HG03175 (cell line): ENCODE measurements at regions not wholly inside any gene's neighbourhood (a gene's known extent, or its start where the extent isn't known, plus 50 kb on each side); places are given as distances from the start of the nearest gene placed in this dataset.

Source experiments
- ATAC-seq: cut with Tn5 transposase; IDR thresholded peaks from one replicate; pipeline ENCODE4 v1.9.1; 2021; ENCODE audit warnings: mild to moderate bottlenecking, moderate library complexity; ENCODE audit not compliant: unreplicated experiment

DNA sequence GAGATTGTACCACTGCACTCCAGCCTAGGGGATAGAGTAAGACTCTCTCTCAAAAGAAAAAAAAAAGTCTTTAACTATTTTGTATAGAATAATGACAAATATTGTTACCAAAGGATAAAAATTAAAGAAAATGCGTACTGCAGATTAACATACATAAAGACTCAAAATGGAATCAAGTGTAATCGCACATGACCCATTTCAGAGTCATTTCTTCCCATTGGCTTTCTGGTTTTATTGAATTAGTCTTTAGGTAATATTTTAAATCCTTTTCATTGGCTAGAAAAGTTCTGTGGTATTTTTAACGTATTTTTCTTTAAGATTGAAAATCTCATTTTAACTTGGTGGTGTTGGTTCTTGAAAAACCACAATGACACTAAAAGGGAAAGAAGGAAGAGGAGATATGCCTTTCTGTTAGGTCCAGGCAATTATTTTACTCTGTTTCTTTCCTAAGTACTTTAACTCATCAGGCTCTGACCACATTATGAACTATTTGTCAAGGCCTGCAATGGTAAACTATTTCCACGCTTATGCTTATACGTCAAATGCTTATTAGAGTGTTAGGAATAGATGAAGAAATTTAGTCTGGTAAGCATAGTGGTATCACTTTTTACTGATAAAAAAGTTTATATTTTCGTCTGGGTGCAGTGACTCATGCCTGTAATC is 52.3 kb downstream of the PLEKHG1 start:
- no peak for ATAC-seq

DNA sequence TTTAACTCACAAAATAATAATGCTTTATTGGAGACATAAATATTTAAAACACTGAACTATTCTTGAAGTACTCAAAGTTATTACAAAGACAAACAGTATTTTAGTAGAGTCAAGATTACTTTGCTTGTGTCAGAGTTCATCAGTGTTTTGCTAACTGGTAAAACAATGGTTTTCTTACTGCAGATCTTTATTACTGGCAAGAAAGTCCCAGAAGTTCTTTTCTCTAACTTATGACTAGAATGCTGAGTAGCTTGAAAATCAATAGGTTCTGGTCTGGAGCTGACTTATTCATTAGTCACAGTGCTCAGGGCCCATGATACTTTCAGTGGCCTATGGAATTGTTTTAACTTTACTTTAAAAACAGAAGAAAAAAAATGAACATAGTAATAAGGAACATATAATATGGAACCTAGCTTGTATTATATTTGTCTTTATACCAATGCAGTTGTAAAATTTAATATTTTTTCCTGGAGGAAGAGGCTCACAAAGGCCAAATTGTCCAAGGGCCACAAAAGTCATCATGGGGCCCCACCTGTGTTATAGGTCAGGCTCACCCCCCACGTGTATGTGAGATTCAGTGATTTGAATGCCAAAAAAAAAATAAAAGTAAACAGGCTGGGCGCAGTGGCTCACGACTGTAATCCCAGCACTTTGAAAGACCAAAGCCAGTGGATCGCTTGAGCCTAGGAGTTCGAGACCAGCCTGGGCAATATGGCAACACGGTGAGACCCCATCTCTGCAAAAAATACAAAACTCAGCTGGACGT is 53.3 kb downstream of the PLEKHG1 start:
- ATAC-seq = no peak

DNA sequence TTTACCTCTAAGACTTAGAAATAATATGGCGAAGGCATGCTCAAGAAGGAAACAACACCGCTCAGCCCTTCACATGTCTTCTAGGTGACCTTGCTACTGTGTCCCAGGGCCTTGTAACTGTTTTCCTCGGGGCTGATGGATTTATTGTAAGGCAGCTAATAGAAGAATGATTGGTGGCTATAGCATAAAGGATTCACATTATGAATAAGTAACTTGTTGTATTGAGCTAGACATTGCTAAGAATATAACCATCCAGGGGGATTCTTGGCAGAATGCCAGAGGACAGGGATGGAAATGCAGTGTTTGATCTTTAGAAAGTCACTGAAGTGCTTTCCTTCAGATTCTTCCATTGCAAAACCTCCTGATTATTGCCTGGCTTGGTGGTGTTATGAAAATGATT is 54.9 kb downstream of the PLEKHG1 start:
- ATAC-seq = no peak

DNA sequence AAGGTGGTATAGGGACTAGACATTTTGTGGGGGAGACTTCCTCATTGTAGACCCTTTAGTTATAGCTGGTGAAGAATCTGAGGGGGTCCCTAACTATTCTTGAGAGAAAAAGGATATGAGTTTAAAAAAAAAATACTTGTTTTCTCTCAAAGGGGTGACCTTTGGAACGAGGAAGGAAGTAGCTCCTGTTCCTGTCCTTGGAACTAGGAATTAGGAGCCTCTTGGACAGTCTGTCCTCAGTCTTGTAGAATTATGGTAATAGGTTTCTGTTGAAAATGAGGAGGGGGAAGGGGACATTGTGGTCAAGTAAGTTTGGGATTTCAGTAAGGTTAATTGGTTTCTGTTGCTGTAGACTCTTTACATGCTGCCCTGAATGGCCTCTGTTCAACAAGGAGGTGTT is 56.5 kb downstream of the PLEKHG1 start:
- no peak for ATAC-seq

DNA sequence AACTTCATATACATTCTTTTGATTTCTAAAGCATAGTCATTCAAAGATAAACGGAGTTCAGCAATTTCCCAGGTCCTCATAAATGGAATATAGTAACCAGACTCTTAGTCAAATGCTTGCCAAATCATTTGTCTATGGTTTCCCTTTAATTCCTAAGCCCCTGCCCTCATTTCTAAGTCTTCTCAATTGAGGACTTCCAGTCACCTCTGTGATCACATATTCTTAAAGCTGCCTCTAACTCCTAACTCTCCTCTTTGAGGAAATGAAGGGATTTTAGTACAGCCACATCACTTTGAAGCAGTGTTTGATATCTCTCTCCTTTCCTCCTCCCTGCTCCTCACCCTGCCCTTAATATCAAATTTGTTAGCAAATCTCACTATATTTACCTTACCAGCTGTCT is 58.7 kb downstream of the PLEKHG1 start:
- ATAC-seq = no peak

DNA sequence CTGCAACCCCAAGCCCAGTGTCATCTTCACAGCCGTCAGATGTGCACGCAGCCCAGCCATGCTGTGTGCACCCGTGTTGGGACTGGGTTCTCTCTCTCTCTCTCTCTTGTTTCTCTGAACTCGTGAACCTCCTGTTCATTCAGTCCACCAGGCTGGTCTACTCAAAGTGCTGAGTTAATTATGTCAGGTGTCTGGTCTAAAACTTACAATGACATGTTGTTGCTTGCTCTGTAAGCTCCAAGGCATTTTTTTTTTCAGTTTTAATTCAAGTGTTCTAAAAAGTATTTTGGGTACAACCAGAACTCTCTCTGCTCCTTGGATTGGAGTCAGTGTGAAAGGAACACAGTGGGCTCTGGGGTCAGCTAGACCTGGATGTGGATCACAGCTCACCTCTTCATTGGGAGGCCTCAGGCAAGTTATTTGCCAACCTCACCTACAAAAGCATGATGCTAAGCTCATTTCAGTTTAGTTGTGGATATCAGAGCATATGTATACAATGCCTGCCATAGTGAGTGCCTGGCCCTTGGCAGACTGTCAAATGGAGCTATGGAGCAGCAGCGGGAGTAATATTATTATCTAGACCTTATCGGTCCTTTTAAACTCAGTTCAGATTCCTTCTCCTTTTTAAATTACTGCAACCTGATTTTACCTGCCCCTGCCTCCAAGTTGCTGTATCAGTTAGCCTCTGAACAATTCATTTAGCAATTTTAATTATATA is 59.5 kb downstream of the PLEKHG1 start:
- ATAC-seq = no peak

DNA sequence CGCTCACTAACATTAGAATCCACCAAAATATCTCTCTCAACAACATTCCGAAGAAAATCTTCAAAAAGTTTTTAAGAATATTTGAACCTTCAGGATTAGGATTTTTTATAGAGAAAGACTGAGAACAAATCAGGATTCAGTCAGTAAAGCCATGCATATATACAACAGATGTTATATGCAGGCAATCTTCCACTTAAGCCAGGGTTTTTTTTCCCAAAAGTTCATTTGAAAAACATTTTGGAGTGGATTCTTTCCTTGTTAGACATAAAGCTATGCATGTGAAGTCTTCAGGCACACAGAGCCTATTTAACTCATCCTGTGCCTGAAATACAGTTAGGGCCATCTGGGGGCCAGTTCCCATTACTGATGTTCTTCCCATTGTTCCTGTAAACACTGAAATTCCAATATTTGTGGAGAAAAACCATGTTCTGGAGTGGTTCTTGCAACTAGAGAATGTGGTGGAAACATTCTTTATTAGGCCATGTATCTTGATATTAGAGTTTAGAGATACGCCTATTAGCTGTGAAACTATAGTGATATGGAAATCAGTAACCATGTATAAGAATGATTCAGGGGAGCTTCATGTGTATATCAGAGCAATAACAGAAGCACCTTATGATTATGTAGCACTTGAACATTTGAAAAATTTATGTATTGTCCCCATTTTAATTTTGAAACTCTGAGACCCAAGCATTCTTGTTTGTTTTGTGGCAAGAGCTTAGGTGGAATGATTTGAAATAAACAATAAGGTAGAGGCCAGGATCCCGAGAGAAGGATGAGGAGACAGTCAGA is 61.7 kb downstream of the PLEKHG1 start:
- ATAC-seq = no peak

DNA sequence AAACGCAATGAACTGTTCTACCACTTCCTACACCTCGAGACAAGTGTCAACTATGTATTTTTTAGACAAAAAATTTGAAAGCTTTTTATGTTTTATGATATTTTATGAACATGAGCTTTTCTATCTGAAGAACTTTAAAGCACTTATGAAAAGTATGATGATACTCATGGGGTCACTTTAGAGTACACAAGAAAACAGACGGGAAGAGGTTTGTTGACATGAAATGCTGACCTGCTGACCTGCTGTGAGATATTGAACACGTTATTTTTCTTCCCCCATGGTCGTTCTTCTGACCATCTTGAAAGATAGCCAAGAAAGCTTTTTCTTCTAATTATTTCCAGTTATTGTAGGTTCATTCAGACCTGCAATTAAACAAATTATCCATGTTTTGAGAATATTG is 63.1 kb downstream of the PLEKHG1 start:
- no peak for ATAC-seq

DNA sequence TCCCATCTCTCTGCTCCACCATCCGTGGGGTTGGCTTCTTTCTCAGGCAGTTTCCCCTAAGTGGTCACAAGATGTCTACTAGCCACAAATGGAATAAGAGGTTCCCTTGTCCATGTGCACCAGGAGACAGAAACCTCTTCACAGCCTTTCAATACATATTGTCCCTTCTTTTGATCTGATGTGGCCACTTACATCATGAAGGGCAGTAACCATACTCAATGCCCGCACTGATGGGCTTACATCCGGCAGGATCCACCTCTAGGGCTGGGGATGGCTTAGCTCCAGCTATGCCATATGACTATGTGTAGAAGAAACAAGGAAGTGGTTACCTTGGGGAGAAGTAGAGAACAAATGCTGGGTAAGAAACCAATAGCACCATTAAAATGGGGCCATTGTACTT is 64.4 kb downstream of the PLEKHG1 start:
- ATAC-seq = no peak

DNA sequence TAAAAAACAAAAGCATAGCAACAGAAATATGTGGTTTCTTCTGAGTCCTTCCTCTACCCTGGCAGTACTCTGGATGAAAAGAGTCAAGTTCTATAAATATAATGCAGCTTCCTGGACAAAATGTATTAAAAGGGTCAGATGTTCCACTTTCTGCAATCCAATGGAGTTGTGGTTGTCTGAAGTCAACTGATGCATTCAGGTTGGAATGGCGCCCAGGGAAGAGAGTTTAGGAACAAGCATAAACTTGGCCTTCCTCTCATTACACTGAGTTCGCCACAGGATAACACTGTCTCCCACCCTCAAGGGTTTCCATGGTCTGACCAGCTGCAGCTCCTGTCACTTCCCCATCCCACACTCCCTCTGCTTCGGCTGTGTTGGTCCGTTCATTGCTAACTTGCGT is 66.4 kb downstream of the PLEKHG1 start:
- no peak for ATAC-seq

DNA sequence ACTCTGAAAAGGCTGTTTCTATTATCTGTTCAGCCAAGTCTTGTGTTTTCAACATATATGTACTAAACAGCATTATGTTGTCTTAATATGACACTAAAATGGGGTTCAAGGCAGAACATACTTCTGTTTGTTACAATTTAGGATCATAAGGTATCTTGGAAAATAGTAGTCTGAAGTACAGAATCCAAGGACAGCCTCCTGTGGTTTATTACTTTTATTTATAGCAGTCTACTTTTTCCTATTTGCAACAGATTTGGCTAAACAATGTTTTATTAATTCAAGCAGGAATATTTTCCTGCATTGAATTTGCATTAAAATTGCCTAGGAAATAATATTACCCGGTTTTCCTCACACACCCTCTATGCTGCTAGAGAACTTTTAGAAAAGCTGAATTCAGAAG is 67.7 kb downstream of the PLEKHG1 start:
- no peak for ATAC-seq

DNA sequence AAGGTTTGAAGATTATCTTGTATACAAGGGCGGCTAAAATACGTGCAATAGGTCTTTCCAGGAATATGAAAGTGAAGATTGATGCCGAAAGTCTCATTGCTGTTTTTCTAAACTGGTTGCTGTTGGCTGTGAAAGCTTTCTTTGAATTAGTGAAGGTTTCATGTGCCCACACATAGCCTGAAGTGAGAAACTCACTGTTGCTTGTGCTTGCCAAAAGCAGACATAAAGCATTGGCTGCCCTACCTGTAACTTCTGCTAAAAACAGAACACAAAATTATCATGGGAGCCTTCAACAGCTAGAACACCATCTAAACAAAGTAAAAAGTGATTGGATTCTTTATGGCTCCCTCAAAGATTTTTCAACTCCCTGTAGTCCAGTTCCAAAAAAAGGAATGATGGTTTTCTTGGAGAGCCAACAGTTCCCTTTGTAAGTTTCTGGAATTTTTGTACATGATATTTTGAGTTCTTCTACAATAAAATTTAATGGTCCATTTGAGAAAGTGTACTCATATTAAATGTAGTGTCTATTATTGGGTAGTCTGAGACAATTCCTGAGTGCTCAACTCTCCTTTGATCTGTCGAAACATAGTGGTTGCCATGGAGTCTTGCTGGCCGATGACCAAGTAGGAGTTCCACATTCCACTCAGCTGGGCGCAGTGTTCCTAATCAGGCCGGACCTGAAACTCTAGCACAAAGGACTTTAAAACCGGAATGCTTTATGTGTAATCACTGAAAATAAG is 68.5 kb downstream of the PLEKHG1 start:
- ATAC-seq = no peak

DNA sequence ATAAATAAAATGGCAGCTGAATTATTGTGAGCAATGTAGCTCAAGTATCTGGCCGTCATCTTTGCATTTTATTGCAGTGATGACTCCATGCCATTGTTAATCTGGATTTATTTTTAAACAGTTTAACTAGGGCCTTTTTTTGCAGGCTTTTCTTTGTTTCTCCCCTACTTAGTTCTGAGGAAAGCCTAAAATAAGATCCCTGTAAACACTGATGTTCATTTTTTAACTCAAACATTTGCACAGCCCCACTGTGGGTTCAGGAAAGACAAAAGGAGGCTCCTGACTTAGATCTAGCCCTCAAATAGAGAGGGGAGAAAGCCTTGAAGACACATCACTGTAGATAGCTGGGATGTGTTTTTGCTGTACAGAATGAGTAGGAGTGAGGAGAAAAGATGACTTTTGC is 69.2 kb downstream of the PLEKHG1 start:
- no peak for ATAC-seq

DNA sequence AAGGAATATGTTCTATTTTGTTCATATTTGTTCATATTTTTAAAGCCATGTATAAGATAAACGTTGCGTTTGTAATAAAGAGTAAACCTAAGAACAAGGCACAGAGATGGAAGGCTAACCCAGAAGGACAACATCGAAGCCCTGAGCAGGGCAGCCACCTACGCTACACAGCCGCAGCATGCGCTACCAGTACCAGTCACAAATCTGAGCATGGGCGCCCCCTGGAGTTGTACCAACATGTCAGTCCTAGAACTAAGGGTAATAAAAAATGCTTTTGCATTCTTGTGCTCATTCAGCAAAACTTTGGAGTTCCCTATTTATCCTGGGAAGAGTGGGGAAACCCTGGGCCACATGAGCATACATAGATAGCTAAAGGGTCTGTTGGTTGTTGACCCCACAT is 70.6 kb downstream of the PLEKHG1 start:
- no peak for ATAC-seq

DNA sequence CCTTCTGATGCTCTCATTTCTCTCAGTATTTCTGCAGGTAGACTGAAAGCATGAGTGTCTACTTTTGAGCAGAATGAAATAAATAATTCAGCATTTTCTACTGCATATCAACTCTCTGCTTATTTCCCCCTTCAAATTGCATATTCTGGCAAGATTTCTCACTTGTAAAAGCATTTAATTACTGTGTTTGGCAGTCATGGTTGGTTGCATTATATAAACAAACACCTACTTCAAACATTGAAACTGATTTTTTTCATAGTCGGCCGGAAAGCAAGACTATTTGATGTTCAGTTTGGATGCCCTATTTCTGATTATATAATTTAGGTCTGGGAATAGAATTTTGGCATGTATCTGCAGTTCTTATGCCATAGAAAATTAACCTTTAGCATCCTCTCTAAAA is 73.1 kb downstream of the PLEKHG1 start:
- no peak for ATAC-seq

DNA sequence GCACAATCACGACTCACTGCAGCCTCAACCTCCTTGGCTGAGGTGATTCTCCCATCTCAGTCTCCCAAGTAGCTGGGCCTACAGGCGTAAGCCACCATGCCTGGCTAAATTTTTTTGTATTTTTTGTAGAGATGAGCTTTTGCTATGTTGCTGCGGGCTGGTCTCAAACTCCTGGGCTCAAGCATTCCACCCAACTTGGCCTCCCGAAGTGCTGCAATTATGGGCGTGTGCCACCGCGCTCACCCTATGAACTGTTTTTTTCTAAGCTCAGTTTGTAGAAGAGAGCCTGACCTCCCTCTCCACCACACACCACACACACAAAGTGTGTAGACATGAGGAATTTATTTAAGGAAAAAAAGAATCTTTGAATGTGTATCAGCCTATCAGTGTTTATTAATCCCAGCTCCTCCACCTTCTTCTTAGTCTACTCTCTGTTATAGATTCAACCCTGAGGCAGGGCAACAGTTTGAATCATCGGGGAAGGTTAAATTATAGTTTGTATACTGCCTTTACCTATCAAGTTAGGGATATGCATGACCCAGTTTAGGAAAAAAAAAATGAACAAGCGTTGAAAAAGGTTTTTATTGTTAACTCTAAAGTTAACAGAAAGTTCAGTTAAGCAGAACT is 74.1 kb downstream of the PLEKHG1 start:
- ATAC-seq = no peak

DNA sequence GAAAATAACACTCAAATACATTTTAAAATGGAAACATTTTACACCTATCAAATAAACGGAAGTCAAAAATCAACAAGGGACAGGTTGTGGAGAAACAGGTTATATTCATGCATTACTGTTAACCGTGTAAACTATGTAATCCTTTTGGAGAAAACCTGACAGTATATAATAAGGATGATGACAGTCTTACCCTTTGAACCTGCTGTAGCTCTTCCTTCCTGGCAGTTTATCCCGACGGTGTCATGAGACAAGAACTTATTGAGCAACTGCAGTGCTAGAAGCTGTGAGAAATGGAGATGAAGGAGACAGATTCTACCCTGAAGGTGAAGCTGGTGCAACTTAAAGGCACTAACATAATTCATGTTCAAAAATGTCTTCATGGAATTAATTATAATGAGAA is 76.7 kb downstream of the PLEKHG1 start:
- ATAC-seq = no peak

DNA sequence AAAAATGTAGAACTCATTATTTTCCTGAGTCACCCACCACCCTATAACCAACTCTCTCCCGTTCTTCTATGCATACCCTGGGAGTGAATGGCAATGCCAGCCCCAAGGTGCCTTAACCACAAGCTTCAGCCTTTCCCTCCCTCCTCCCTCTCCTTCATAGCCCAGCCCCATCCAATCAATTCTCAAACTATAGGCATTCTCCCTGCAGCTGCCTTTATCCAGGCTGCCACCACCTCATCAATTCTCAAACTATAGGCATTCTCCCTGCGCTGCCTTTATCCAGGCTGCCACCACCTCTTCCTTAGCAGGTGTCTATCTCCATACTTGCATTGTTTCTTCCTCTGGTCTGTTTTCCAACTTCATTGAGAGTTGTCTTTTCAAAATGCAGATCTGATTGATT is 77.1 kb downstream of the PLEKHG1 start:
- ATAC-seq = no peak

DNA sequence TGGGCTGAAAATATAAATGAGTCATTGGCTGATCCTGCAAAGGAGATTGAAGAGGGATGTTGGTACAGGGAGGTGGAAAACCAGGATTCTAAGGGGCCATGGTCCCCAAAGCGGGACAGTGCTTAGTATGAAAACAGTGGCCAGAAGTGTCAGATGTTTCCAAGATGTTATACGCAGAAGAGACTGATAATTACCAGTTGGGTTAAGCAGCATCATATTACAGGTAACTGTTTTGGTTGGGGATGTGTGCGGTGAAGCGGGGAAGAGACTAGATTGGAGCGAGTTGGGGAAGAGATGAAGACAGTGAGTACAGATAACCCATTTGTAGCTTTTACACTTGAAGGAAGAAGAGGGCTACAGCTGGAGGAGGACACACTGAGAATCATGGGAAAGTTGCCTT is 80.8 kb downstream of the PLEKHG1 start:
- ATAC-seq = no peak
